Prostate gland (tissue), 2 donors: ENCODE measurements at regions not wholly inside any gene's neighbourhood (a gene's known extent, or its start where the extent isn't known, plus 50 kb on each side); places are given as distances from the start of the nearest gene placed in this dataset.

ENCODE experiments used
- POLR2A ChIP-seq: fragments of 450-650 bp; IDR thresholded peaks from one replicate; pipeline ENCODE4 v1.6.1; 2016; ENCODE audit warnings: antibody characterized with exemption, mild to moderate bottlenecking
- TF ChIP-seq, protein P1 (sequence below), 4 experiments: fragments of 200-600 bp in 2 of 4; fragments of 450-650 bp in 2 of 4; sonication (generic) in 2 of 4; IDR thresholded peaks; 1 replicate in 3 of 4; 2 replicates in 1 of 4; pipeline ENCODE4 v1.5.1; 2016 to 2019; ENCODE audit warnings: antibody characterized with exemption in 4 of 4, mild to moderate bottlenecking in 2 of 4, moderate library complexity in 2 of 4

- TF ChIP-seq, protein P1, sequence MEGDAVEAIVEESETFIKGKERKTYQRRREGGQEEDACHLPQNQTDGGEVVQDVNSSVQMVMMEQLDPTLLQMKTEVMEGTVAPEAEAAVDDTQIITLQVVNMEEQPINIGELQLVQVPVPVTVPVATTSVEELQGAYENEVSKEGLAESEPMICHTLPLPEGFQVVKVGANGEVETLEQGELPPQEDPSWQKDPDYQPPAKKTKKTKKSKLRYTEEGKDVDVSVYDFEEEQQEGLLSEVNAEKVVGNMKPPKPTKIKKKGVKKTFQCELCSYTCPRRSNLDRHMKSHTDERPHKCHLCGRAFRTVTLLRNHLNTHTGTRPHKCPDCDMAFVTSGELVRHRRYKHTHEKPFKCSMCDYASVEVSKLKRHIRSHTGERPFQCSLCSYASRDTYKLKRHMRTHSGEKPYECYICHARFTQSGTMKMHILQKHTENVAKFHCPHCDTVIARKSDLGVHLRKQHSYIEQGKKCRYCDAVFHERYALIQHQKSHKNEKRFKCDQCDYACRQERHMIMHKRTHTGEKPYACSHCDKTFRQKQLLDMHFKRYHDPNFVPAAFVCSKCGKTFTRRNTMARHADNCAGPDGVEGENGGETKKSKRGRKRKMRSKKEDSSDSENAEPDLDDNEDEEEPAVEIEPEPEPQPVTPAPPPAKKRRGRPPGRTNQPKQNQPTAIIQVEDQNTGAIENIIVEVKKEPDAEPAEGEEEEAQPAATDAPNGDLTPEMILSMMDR (IDR thresholded peaks at IDR 0.05) = no peak
- TF ChIP-seq POLR2A = no peak
Measured at GRCh38 chr2:166614503-166614902, 120.5 kb upstream of the SCN7A start.
